ENCODE measurements at regions not wholly inside any gene's neighbourhood (a gene's known extent, or its start where the extent isn't known, plus 50 kb on each side); places are given as distances from the start of the nearest gene placed in this dataset.
"Not testable (repeated sequence)": the region's sequence is repeated elsewhere in the genome, so short reads cannot be mapped to it uniquely, and the experiment has no call there.

- not testable (repeated sequence) for TF ChIP-seq POLR2A, CTCF, EP300, POLR2AphosphoS5 (IDR thresholded peaks at IDR 0.05)
Measured at GRCh38 chr2:87497135-87497534, 250.8 kb upstream of the PLGLB2 start.
